NCI-H82 (cell line): ENCODE measurements at regions not wholly inside any gene's neighbourhood (a gene's known extent, or its start where the extent isn't known, plus 50 kb on each side); places are given as distances from the start of the nearest gene placed in this dataset.

Experiments used
- DNase-seq: peaks from one replicate; lab custom pipeline; 2025; lab: John Stamatoyannopoulos, UW

- no peak for DNase-seq
Measured at GRCh38 chr3:174403831-174404230, 455.3 kb upstream of the NAALADL2 start.

GRCh38 chr3:174408310-174408709, 450.8 kb upstream of the NAALADL2 start:
- no peak for DNase-seq

- DNase-seq: no peak
Measured at GRCh38 chr3:174409086-174409743, 449.9 kb upstream of the NAALADL2 start.

- DNase-seq: no peak
Measured at GRCh38 chr3:174413062-174413912, 445.8 kb upstream of the NAALADL2 start.

- no peak for DNase-seq
Measured at GRCh38 chr3:174414902-174415301, 444.2 kb upstream of the NAALADL2 start.

- no peak for DNase-seq
Measured at GRCh38 chr3:174417573-174417972, 441.6 kb upstream of the NAALADL2 start.

GRCh38 chr3:174419216-174419615, 439.9 kb upstream of the NAALADL2 start:
- DNase-seq: no peak

- no peak for DNase-seq
Measured at GRCh38 chr3:174423936-174424335, 435.2 kb upstream of the NAALADL2 start.

GRCh38 chr3:174424656-174425055, 434.5 kb upstream of the NAALADL2 start:
- no peak for DNase-seq

GRCh38 chr3:174425422-174425821, 433.7 kb upstream of the NAALADL2 start:
- no peak for DNase-seq

GRCh38 chr3:174430986-174431385, 428.1 kb upstream of the NAALADL2 start:
- peak; percentile 22 for DNase-seq

- DNase-seq: no peak
Measured at GRCh38 chr3:174431717-174432116, 427.4 kb upstream of the NAALADL2 start.

GRCh38 chr3:174436367-174436766, 422.8 kb upstream of the NAALADL2 start:
- no peak for DNase-seq

GRCh38 chr3:174438501-174439145, 420.5 kb upstream of the NAALADL2 start:
- DNase-seq: no peak

- peak; percentile 29 for DNase-seq
Measured at GRCh38 chr3:174439331-174440252, 419.5 kb upstream of the NAALADL2 start.

- peak; percentile 52 for DNase-seq
Measured at GRCh38 chr3:174440253-174440701, 418.9 kb upstream of the NAALADL2 start.

- DNase-seq: peak; percentile 96
Measured at GRCh38 chr3:174440741-174441587, 418.2 kb upstream of the NAALADL2 start.

- DNase-seq: peak; percentile 73
Measured at GRCh38 chr3:174441588-174442301, 417.4 kb upstream of the NAALADL2 start.

GRCh38 chr3:174442302-174442682, 416.8 kb upstream of the NAALADL2 start:
- no peak for DNase-seq

GRCh38 chr3:174444391-174444790, 414.7 kb upstream of the NAALADL2 start:
- no peak for DNase-seq
